Fibroblast of lung (primary cell): ENCODE measurements at regions not wholly inside any gene's neighbourhood (a gene's known extent, or its start where the extent isn't known, plus 50 kb on each side); places are given as distances from the start of the nearest gene placed in this dataset.

ENCODE experiments used
- DNase-seq, 2 donors: peaks; one replicate each; pipeline versions ENCODE4 v3.0.0 to v3.0.0-alpha.2; 2010; ENCODE audit warnings: low read depth in 2 of 2
- H2AFZ ChIP-seq: 2 replicates; pipeline ENCODE4 v1.5.1; 2012; ENCODE audit warnings: low read length, control low read depth, inconsistent platforms
- H3K27ac ChIP-seq: 2 replicates; pipeline ENCODE4 v1.5.1; 2011; ENCODE audit warnings: low read length, control low read depth; ENCODE audit not compliant: insufficient read depth
- H3K27me3 ChIP-seq: 2 replicates; pipeline ENCODE4 v1.5.1; 2011; ENCODE audit warnings: mild to moderate bottlenecking, low read length; ENCODE audit not compliant: control insufficient read depth, insufficient read depth
- H3K36me3 ChIP-seq: 2 replicates; pipeline ENCODE4 v1.5.1; 2011; ENCODE audit warnings: low read length; ENCODE audit not compliant: control insufficient read depth, insufficient read depth
- H3K4me1 ChIP-seq: 2 replicates; pipeline ENCODE4 v1.5.1; 2011; ENCODE audit warnings: low read length; ENCODE audit not compliant: control insufficient read depth, insufficient read depth; ENCODE audit errors: extremely low read depth
- H3K4me2 ChIP-seq: 2 replicates; pipeline ENCODE4 v1.5.1; 2011; ENCODE audit warnings: low read length, control low read depth; ENCODE audit not compliant: insufficient read depth; ENCODE audit errors: extremely low read depth
- H3K4me3 ChIP-seq, 4 experiments: fragments of 200-600 bp in 1 of 4; sonication (generic) in 1 of 4; replicated peaks in 1 of 4; 2 replicates each; pipeline ENCODE4 v1.5.1; 2011 to 2016; ENCODE audit warnings: low read length in 4 of 4, low read depth in 3 of 4, mild to moderate bottlenecking in 3 of 4, control low read depth in 2 of 4, inconsistent platforms in 1 of 4, mixed read lengths in 1 of 4; ENCODE audit not compliant: insufficient read depth in 1 of 4; ENCODE audit errors: control extremely low read depth in 1 of 4
- H3K79me2 ChIP-seq: 2 replicates; pipeline ENCODE4 v1.5.1; 2012; ENCODE audit warnings: mild to moderate bottlenecking, low read length, inconsistent platforms; ENCODE audit not compliant: control insufficient read depth, insufficient read depth
- H3K9ac ChIP-seq: 2 replicates; pipeline ENCODE4 v1.5.1; 2011; ENCODE audit warnings: mild to moderate bottlenecking, low read length, control low read depth; ENCODE audit not compliant: insufficient read depth
- H3K9me3 ChIP-seq: 2 replicates; pipeline ENCODE4 v1.5.1; 2012; ENCODE audit warnings: low read depth, low read length; ENCODE audit not compliant: control insufficient read depth, insufficient read depth
- H4K20me1 ChIP-seq: 2 replicates; pipeline ENCODE4 v1.5.1; 2011; ENCODE audit warnings: low read length; ENCODE audit not compliant: control insufficient read depth, insufficient read depth; ENCODE audit errors: extremely low read depth
- EZH2 ChIP-seq: IDR thresholded peaks from 2 replicates; pipeline ENCODE4 v1.5.1; 2012; ENCODE audit warnings: low read length, control low read depth, mild to moderate bottlenecking; ENCODE audit errors: missing control alignments
- TF ChIP-seq, protein P1 (sequence below), 2 donors: IDR thresholded peaks in 1 of 2; conservative IDR thresholded peaks in 1 of 2; 1 replicate in 1 of 2; 2 replicates in 1 of 2; pipeline ENCODE4 v1.5.1; 2011 to 2012; ENCODE audit warnings: low read length in 2 of 2, control low read depth in 1 of 2, inconsistent platforms in 1 of 2, low read depth in 1 of 2, mild to moderate bottlenecking in 1 of 2

DNA sequence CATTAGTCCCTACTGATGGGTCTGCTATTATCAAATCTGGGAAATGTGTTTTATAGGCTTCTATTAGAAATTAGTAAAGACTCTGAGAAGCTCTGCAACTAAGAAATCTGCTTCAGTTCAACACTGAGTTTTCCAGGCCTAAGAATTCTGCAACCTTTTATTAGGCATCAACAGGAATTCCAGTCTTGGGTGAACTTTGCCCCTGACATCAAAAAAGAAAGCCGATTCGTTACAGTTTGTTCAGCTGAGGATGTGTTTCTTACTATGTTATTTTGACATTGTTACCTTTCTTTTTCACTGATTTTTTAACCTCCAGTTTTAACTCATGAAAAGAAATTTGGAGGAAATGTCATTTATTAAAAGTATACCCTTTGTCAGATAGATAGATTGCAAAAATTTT lies 131.5 kb upstream of the KCNH8 start:
- no peaks in the 10 kb centered on the region for H4K20me1 ChIP-seq
- H3K4me1 ChIP-seq: no peaks in the 10 kb centered on the region
- DNase-seq: no peak
- no peak overlapping the region for H2AFZ ChIP-seq
- H3K27ac ChIP-seq: no peak overlapping the region
- no peak overlapping the region for H3K9ac ChIP-seq
- H3K79me2 ChIP-seq: no peaks in the 10 kb centered on the region
- H3K4me2 ChIP-seq: no peak overlapping the region
- no peaks in the 10 kb centered on the region for H3K9me3 ChIP-seq
- no peak for TF ChIP-seq EZH2
- TF ChIP-seq, protein P1, sequence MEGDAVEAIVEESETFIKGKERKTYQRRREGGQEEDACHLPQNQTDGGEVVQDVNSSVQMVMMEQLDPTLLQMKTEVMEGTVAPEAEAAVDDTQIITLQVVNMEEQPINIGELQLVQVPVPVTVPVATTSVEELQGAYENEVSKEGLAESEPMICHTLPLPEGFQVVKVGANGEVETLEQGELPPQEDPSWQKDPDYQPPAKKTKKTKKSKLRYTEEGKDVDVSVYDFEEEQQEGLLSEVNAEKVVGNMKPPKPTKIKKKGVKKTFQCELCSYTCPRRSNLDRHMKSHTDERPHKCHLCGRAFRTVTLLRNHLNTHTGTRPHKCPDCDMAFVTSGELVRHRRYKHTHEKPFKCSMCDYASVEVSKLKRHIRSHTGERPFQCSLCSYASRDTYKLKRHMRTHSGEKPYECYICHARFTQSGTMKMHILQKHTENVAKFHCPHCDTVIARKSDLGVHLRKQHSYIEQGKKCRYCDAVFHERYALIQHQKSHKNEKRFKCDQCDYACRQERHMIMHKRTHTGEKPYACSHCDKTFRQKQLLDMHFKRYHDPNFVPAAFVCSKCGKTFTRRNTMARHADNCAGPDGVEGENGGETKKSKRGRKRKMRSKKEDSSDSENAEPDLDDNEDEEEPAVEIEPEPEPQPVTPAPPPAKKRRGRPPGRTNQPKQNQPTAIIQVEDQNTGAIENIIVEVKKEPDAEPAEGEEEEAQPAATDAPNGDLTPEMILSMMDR (conservative IDR thresholded peaks at IDR 0.05 in 1 of 2, IDR thresholded peaks at IDR 0.05 in 1 of 2; ENCODE audit: low read depth in 1 of 2, low read length in 2 of 2): no peak
- H3K27me3 ChIP-seq: no peaks in the 10 kb centered on the region
- H3K36me3 ChIP-seq: no peaks in the 10 kb centered on the region
- no peak overlapping the region for H3K4me3 ChIP-seq

DNA sequence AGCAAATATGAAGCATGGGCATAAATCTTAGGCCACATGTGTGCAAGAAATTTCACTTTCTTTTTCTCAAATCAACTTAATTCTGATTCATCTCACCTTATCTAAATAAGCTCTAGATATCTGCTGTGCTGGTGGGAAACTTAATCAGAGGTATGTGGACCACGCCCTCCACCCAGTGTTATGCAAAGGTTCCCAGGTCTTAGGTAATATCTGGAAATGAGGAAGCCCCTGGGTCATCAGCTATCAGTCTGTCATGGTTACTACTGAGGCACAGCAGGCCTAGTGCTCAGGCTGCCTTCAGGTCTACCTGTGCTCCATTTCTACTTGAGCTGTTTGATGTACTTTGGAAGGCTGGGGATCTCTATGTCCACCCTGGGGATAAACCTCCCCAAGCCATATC lies 134.4 kb upstream of the KCNH8 start:
- no peaks in the 10 kb centered on the region for H4K20me1 ChIP-seq
- H2AFZ ChIP-seq: no peak overlapping the region
- DNase-seq: no peak
- no peak overlapping the region for H3K4me2 ChIP-seq
- no peak overlapping the region for H3K9ac ChIP-seq
- H3K4me1 ChIP-seq: no peaks in the 10 kb centered on the region
- H3K27me3 ChIP-seq: no peaks in the 10 kb centered on the region
- no peaks in the 10 kb centered on the region for H3K79me2 ChIP-seq
- TF ChIP-seq, protein P1 (conservative IDR thresholded peaks at IDR 0.05 in 1 of 2, IDR thresholded peaks at IDR 0.05 in 1 of 2; ENCODE audit: low read depth in 1 of 2, low read length in 2 of 2): no peak
- no peak for TF ChIP-seq EZH2
- no peaks in the 10 kb centered on the region for H3K36me3 ChIP-seq
- H3K4me3 ChIP-seq: no peak overlapping the region
- no peak overlapping the region for H3K27ac ChIP-seq
- no peaks in the 10 kb centered on the region for H3K9me3 ChIP-seq

DNA sequence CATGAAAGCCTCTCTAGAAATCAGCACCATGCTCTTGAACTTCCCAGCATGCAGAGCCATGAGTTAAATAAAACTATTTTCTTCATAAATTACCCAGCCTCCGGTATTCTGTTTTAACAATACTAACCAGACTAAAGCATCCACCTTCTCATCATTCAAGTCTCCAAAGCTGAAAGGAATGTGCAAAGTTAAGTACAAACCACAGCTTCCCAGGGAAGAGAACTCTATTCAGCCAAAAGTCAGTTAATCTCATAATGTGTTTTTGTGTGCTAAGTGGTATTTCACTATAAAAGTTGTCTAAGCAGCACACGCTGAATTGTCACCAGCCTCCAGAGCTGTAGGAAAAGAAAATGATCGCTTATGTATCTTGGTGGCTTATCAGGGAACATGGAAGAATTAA lies 135.5 kb upstream of the KCNH8 start:
- Histone ChIP-seq H3K79me2 (no peaks in the 10 kb centered on the region), H3K9me3 (no peaks in the 10 kb centered on the region), H4K20me1 (no peaks in the 10 kb centered on the region), H2AFZ (no peak overlapping the region), H3K4me1 (no peaks in the 10 kb centered on the region), H3K27ac (no peak overlapping the region), H3K36me3 (no peaks in the 10 kb centered on the region), H3K9ac (no peak overlapping the region), H3K4me2 (no peak overlapping the region), H3K27me3 (no peaks in the 10 kb centered on the region), H3K4me3 (no peak overlapping the region)
- TF ChIP-seq EZH2: no peak
- TF ChIP-seq, protein P1 (conservative IDR thresholded peaks at IDR 0.05 in 1 of 2, IDR thresholded peaks at IDR 0.05 in 1 of 2; ENCODE audit: low read depth in 1 of 2, low read length in 2 of 2): no peak
- DNase-seq: no peak
